Eye (tissue), 1 donor: ENCODE measurements at regions not wholly inside any gene's neighbourhood (a gene's known extent, or its start where the extent isn't known, plus 50 kb on each side); places are given as distances from the start of the nearest gene placed in this dataset.

Source experiments
- DNase-seq: peaks from one replicate; pipeline ENCODE4 v3.0.0-alpha.2; 2015

DNA sequence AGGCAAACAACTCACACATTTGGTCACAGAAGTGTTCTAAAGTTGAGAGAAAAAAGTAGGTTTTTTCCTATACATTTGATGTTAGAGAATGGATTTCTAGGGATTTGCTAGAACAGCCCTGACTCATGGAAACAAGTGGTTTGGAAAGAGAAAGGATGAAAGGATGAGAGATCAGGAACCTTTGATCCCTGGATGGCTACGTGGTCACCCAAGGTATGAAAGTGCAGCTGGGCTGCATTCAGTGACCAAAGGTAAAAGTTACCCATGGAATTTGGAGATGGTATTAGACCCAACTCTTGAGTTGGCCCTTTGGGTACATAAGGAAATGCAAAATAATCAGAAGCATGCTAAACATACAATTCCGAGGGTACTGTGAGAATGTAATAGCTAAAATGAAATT is 61.3 kb upstream of the SPIN1 start:
- no peak for DNase-seq

GRCh38 chr9:88326015-88326414 is 62.2 kb upstream of the SPIN1 start:
- no peak for DNase-seq

- DNase-seq: no peak
Observed at GRCh38 chr9:88322906-88323566, 65.2 kb upstream of the SPIN1 start.

DNA sequence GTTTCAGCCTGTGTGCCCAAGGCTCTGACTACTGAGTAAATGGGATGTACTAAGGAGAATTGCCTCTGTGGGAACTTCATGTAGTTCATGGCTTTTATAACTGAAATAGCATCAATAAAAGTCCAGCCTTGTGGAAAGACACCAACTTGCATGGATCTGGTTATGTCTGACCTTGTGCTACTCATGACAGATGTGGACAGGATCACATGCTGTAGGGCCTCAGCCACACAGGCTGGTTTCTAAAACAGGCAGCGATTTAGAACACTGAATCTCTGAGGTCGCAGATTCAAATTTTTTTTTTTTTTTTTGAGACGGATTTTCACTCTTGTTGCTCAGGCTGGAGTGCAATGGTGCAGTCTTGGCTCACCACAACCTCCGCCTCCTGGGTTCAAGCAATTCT is 66.5 kb upstream of the SPIN1 start:
- DNase-seq: no peak

GRCh38 chr9:88320748-88321415 is 67.4 kb upstream of the SPIN1 start:
- no peak for DNase-seq

DNA sequence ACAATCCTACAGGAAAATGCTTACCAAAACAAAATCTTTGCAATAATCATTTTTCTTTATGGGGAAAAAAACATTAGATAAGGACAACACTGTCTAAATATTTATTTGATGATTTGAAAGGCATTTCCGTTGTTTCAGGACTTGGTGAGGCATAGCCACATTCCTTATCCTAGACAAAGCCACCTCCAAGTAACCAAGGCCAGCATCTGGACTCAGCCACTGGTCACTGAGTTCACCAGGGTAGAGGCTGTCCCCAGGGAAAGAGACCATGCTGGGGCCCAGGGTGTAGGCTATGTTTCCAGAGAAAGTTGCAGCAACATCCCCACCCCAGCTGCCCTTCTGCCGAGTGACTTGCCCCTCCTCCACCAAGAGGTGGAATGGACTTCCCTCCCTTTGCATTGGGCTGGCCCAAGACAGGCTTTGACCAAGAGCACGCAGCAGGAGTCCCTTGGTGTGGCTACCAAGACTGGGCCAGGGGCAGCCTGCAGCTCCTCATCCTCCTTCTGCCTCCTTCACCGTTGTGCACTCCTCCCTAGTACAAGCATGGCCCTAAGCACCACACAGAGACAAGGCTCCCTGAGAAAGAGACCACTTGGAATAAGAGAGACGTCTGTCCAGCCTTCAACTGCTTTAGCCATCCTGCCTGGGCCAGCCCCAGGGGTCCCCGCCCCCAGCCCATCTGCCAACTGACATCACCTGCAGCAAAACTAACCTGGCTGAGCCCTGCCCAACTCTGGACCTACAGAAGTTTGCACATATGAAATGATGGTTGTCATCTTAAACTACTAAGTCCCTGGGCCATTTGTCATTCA is 68.1 kb upstream of the SPIN1 start:
- no peak for DNase-seq

GRCh38 chr9:88313364-88314220 is 74.7 kb upstream of the SPIN1 start:
- DNase-seq: no peak

- DNase-seq: no peak
Observed at GRCh38 chr9:88312517-88313103, 75.6 kb upstream of the SPIN1 start.

- DNase-seq: no peak
Observed at GRCh38 chr9:88312045-88312444, 76.2 kb upstream of the SPIN1 start.

- DNase-seq: no peak
Observed at GRCh38 chr9:88310310-88310980, 77.8 kb upstream of the SPIN1 start.

GRCh38 chr9:88308831-88309560 is 79.2 kb upstream of the SPIN1 start:
- DNase-seq: no peak

GRCh38 chr9:88307136-88307535 is 81.1 kb upstream of the SPIN1 start:
- no peak for DNase-seq

DNA sequence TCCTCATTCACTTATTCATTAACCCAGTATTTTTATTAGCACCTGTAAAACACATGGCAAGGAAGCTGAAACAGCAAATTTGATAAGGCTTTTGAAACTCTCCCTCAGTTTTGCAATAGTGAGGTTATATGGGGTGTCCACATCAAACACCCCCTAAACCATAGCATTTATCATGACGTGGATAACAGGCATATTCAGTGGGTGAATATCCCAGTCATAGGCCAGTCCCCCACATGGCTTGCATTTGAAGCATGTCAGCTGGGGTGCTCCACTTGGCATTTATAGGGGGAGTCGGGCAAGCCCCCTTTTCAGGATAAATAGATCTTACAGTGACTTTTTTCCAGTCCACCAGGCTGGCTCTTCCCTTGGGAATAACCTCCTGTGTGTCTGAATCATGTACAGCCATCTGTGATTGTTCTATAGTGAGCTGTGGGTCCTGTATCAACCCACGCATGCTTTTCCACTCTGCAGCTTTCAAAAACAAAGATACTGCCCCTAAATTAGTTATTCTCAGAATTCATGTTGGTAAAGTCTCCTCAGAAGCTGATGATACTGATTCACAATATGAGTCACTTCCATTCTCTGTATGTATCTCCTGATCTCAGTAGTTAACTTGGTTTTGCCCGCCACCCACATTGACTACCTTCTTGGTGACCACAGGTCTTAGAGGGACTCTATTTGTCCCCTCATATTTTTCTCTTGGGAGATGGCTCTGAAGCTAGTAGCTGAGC is 84.4 kb upstream of the SPIN1 start:
- peak; percentile 51 for DNase-seq

GRCh38 chr9:88302579-88303324 is 85.5 kb upstream of the SPIN1 start:
- DNase-seq: peak; percentile 93

- no peak for DNase-seq
Observed at GRCh38 chr9:88300556-88300955, 87.7 kb upstream of the SPIN1 start.

GRCh38 chr9:88291856-88292255 is 96.4 kb upstream of the SPIN1 start:
- DNase-seq: peak; percentile 46

- no peak for DNase-seq
Observed at GRCh38 chr9:88291056-88291455, 97.2 kb upstream of the SPIN1 start.

DNA sequence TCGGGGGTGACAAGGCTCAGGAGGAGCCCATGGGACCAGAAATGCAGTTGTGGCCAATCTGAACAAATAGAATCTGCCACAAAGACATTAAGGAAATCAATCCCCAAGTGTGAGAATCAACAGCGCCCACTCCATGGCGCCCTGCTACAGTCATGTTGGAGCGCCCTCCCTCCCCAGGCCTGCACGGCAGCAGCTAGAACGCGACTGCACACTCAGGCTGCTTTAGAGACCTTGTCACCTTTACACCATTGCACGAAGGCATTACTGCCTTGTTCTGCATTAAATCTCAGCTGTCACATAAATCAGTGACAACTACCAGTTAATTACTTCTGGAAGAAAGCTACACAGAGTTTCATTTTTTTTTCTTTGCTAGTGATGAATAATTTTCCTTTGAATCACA is 98.7 kb upstream of the SPIN1 start:
- DNase-seq: no peak

GRCh38 chr9:88287972-88288371 is 100.3 kb upstream of the SPIN1 start:
- DNase-seq: no peak
